Keratinocyte (primary cell): ENCODE measurements at regions not wholly inside any gene's neighbourhood (a gene's known extent, or its start where the extent isn't known, plus 50 kb on each side); places are given as distances from the start of the nearest gene placed in this dataset.

ENCODE experiments used
- DNase-seq: peaks from one replicate; pipeline ENCODE4 v3.0.0-alpha.2; 2011; ENCODE audit warnings: low read depth, missing footprints, low spot score
- FAIRE-seq: peaks from 2 replicates; lab custom pipeline; 2011; peaks lifted over from hg19 to GRCh38; lab: Jason Lieb, UNC
- H2AFZ ChIP-seq: 2 replicates; pipeline ENCODE4 v1.6.0; 2012; ENCODE audit warnings: low read length, control low read depth, inconsistent platforms; ENCODE audit not compliant: control insufficient read depth
- H3K27ac ChIP-seq: 2 replicates; pipeline ENCODE4 v1.5.1; 2011; ENCODE audit warnings: low read length; ENCODE audit not compliant: control insufficient read depth, insufficient read depth
- H3K27me3 ChIP-seq: 3 replicates; pipeline ENCODE4 v1.6.0; 2011; ENCODE audit warnings: low read length; ENCODE audit not compliant: control insufficient read depth, insufficient read depth; ENCODE audit errors: extremely low read depth
- H3K36me3 ChIP-seq, 2 experiments: 2 replicates in 1 of 2; 3 replicates in 1 of 2; pipeline ENCODE4 v1.5.1; 2011; ENCODE audit warnings: low read length in 2 of 2, mild to moderate bottlenecking in 1 of 2; ENCODE audit not compliant: control insufficient read depth in 2 of 2, insufficient read depth in 2 of 2; ENCODE audit errors: extremely low read depth in 1 of 2
- H3K4me1 ChIP-seq: 3 replicates; pipeline ENCODE4 v1.5.1; 2011; ENCODE audit warnings: low read length; ENCODE audit not compliant: control insufficient read depth, insufficient read depth; ENCODE audit errors: extremely low read depth
- H3K4me2 ChIP-seq: 3 replicates; pipeline ENCODE4 v1.6.0; 2011; ENCODE audit warnings: low read depth, low read length; ENCODE audit not compliant: control insufficient read depth, insufficient read depth; ENCODE audit errors: extremely low read depth
- H3K4me3 ChIP-seq, 3 experiments: fragments of 200-600 bp in 1 of 3; sonication (generic) in 1 of 3; 2 replicates in 2 of 3; 3 replicates in 1 of 3; pipeline ENCODE4 v1.5.1; 2011 to 2016; ENCODE audit warnings: low read length in 3 of 3, mild to moderate bottlenecking in 3 of 3, control low read depth in 2 of 3, inconsistent platforms in 1 of 3, low read depth in 1 of 3, mixed read lengths in 1 of 3, mixed run types in 1 of 3, moderate library complexity in 1 of 3; ENCODE audit not compliant: control insufficient read depth in 2 of 3, insufficient read depth in 2 of 3; ENCODE audit errors: extremely low read depth in 1 of 3
- H3K79me2 ChIP-seq: 2 replicates; pipeline ENCODE4 v1.6.0; 2012; ENCODE audit warnings: low read length; ENCODE audit not compliant: control insufficient read depth, insufficient read depth
- H3K9ac ChIP-seq: 3 replicates; pipeline ENCODE4 v1.6.0; 2011; ENCODE audit warnings: low read length; ENCODE audit not compliant: control insufficient read depth, insufficient read depth; ENCODE audit errors: extremely low read depth
- H3K9me1 ChIP-seq: 3 replicates; pipeline ENCODE4 v1.6.0; 2011; ENCODE audit warnings: low read length; ENCODE audit not compliant: control insufficient read depth, insufficient read depth; ENCODE audit errors: extremely low read depth
- H3K9me3 ChIP-seq: 2 replicates; pipeline ENCODE4 v1.5.1; 2012; ENCODE audit warnings: low read depth, low read length; ENCODE audit not compliant: control insufficient read depth
- H4K20me1 ChIP-seq: 3 replicates; pipeline ENCODE4 v1.6.0; 2011; ENCODE audit warnings: low read length; ENCODE audit not compliant: control insufficient read depth, insufficient read depth; ENCODE audit errors: extremely low read depth
- EZH2 ChIP-seq: IDR thresholded peaks from one replicate; pipeline ENCODE4 v1.6.1; 2012; ENCODE audit warnings: inconsistent platforms, mild to moderate bottlenecking, low read length, moderate library complexity
- dilution Hi-C: fragments of 300-500 bp; cut with MboI; formaldehyde crosslinking; loops from one replicate; pipeline ENCODE4 v1.7.0; 2020; ENCODE audit warnings: low sequenced_read_pairs; ENCODE audit not compliant: extremely low pct_ligation_motif_present
- TF ChIP-seq, protein P1 (sequence below), 3 experiments: IDR thresholded peaks in 1 of 3; conservative IDR thresholded peaks in 1 of 3; optimal IDR thresholded peaks in 1 of 3; 2 replicates in 2 of 3; 3 replicates in 1 of 3; pipeline versions ENCODE3 to v1.5.1; 2011; ENCODE audit warnings: low read length in 3 of 3, mild to moderate bottlenecking in 3 of 3, moderate library complexity in 2 of 3, control low read depth in 1 of 3, inconsistent platforms in 1 of 3; ENCODE audit not compliant: insufficient read depth in 2 of 3; ENCODE audit errors: extremely low read depth in 1 of 3

- dilution Hi-C loops, result no loop called here
- Histone ChIP-seq H3K27me3 (no peaks in the 10 kb centered on the region), H3K4me2 (peak overlapping the region; percentile 50), H3K36me3 (no peaks in the 10 kb centered on the region), H3K27ac (peak overlapping the region; percentile 70), H3K4me3 (no peak overlapping the region), H3K9me1 (no peaks in the 10 kb centered on the region), H3K79me2 (no peaks in the 10 kb centered on the region), H2AFZ (peak overlapping the region; percentile 91), H3K9me3 (no peaks in the 10 kb centered on the region), H3K9ac (no peak overlapping the region), H3K4me1 (peaks cover 23% of the 10 kb centered on the region), H4K20me1 (no peaks in the 10 kb centered on the region)
- peak; percentile 91 for FAIRE-seq
- DNase-seq, result no peak
- TF ChIP-seq, protein P1, sequence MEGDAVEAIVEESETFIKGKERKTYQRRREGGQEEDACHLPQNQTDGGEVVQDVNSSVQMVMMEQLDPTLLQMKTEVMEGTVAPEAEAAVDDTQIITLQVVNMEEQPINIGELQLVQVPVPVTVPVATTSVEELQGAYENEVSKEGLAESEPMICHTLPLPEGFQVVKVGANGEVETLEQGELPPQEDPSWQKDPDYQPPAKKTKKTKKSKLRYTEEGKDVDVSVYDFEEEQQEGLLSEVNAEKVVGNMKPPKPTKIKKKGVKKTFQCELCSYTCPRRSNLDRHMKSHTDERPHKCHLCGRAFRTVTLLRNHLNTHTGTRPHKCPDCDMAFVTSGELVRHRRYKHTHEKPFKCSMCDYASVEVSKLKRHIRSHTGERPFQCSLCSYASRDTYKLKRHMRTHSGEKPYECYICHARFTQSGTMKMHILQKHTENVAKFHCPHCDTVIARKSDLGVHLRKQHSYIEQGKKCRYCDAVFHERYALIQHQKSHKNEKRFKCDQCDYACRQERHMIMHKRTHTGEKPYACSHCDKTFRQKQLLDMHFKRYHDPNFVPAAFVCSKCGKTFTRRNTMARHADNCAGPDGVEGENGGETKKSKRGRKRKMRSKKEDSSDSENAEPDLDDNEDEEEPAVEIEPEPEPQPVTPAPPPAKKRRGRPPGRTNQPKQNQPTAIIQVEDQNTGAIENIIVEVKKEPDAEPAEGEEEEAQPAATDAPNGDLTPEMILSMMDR (optimal IDR thresholded peaks at IDR 0.05 in 1 of 3, IDR thresholded peaks at IDR 0.05 in 1 of 3, conservative IDR thresholded peaks at IDR 0.05 in 1 of 3; ENCODE audit: extremely low read depth in 1 of 3, insufficient read depth in 2 of 3, low read length in 3 of 3), result no peak
- TF ChIP-seq EZH2, result no peak
These were observed 932.5 kb upstream of the MIR17HG start for GRCh38 chr13:90414691-90415596.

- dilution Hi-C loops, result no loop called here
- no peaks in the 10 kb centered on the region for H3K36me3 ChIP-seq
- H3K27ac ChIP-seq, result peak overlapping the region; percentile 11
- DNase-seq (no peak), FAIRE-seq (no peak)
- no peak overlapping the region for H3K9ac ChIP-seq
- H3K9me3 ChIP-seq, result no peaks in the 10 kb centered on the region
- peak overlapping the region; percentile 7 for H3K4me2 ChIP-seq
- peak overlapping the region; percentile 83 for H2AFZ ChIP-seq
- TF ChIP-seq, protein P1 (optimal IDR thresholded peaks at IDR 0.05 in 1 of 3, IDR thresholded peaks at IDR 0.05 in 1 of 3, conservative IDR thresholded peaks at IDR 0.05 in 1 of 3; ENCODE audit: extremely low read depth in 1 of 3, insufficient read depth in 2 of 3, low read length in 3 of 3), result no peak
- TF ChIP-seq EZH2, result no peak
- peaks cover 23% of the 10 kb centered on the region for H3K4me1 ChIP-seq
- no peaks in the 10 kb centered on the region for H3K9me1 ChIP-seq
- no peaks in the 10 kb centered on the region for H3K79me2 ChIP-seq
- no peaks in the 10 kb centered on the region for H4K20me1 ChIP-seq
- H3K27me3 ChIP-seq, result no peaks in the 10 kb centered on the region
- no peak overlapping the region for H3K4me3 ChIP-seq
These were observed 931.6 kb upstream of the MIR17HG start for GRCh38 chr13:90415902-90416301.
